Peyer's patch (tissue), 4 donors: ENCODE measurements at regions not wholly inside any gene's neighbourhood (a gene's known extent, or its start where the extent isn't known, plus 50 kb on each side); places are given as distances from the start of the nearest gene placed in this dataset.

ENCODE experiments used
- POLR2A ChIP-seq, 2 donors: fragments of 450-650 bp; IDR thresholded peaks; one replicate each; pipeline ENCODE4 v1.5.1; 2017; ENCODE audit warnings: antibody characterized with exemption in 2 of 2, mild to moderate bottlenecking in 2 of 2, moderate library complexity in 2 of 2
- TF ChIP-seq, protein P1 (sequence below), 6 experiments: fragments of 450-650 bp in 4 of 6; fragments of 200-600 bp in 2 of 6; sonication (generic) in 1 of 6; IDR thresholded peaks; one replicate each; pipeline ENCODE4 v1.5.1; 2017 to 2019; ENCODE audit warnings: antibody characterized with exemption in 6 of 6, mild to moderate bottlenecking in 3 of 6, moderate library complexity in 1 of 6

GRCh38 chr16:10250137-10250828 is 68.1 kb upstream of the GRIN2A start:
- TF ChIP-seq, protein P1, sequence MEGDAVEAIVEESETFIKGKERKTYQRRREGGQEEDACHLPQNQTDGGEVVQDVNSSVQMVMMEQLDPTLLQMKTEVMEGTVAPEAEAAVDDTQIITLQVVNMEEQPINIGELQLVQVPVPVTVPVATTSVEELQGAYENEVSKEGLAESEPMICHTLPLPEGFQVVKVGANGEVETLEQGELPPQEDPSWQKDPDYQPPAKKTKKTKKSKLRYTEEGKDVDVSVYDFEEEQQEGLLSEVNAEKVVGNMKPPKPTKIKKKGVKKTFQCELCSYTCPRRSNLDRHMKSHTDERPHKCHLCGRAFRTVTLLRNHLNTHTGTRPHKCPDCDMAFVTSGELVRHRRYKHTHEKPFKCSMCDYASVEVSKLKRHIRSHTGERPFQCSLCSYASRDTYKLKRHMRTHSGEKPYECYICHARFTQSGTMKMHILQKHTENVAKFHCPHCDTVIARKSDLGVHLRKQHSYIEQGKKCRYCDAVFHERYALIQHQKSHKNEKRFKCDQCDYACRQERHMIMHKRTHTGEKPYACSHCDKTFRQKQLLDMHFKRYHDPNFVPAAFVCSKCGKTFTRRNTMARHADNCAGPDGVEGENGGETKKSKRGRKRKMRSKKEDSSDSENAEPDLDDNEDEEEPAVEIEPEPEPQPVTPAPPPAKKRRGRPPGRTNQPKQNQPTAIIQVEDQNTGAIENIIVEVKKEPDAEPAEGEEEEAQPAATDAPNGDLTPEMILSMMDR (IDR thresholded peaks at IDR 0.05) = no peak
- no peak for TF ChIP-seq POLR2A (IDR thresholded peaks at IDR 0.05)
